ENCODE measurements at regions not wholly inside any gene's neighbourhood (a gene's known extent, or its start where the extent isn't known, plus 50 kb on each side); places are given as distances from the start of the nearest gene placed in this dataset.

DNA sequence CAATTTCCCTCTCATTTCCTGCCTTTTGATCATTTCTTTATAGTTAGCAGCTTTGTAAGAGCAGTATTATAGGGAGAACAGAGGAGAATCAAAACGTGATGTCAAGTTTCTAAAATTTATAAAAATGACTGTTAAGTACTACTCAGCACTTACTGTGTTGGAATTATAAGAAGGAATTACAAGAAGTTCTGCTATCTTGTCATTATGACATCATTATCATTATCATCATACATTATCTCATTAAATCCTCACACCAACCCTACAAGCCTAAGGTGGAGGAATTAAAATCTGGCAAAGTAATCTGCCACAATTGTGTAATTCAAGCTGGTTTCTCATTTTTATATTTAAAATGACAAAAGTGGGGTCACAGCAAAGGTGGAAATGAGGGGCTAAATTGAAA is 316.2 kb upstream of the CD180 start:
- no peak for DNase-seq (ENCODE audit: low read depth in 1 of 2, low spot score in 2 of 2)
- H3K27me3 ChIP-seq (replicated peaks) = no peaks in the 10 kb centered on the region
- H3K27ac ChIP-seq = no peak overlapping the region
- H3K4me1 ChIP-seq (replicated peaks) = no peaks in the 10 kb centered on the region
- H3K4me3 ChIP-seq = no peak overlapping the region
- H3K9me3 ChIP-seq (replicated peaks) = no peaks in the 10 kb centered on the region
- no peaks in the 10 kb centered on the region for H3K36me3 ChIP-seq

DNA sequence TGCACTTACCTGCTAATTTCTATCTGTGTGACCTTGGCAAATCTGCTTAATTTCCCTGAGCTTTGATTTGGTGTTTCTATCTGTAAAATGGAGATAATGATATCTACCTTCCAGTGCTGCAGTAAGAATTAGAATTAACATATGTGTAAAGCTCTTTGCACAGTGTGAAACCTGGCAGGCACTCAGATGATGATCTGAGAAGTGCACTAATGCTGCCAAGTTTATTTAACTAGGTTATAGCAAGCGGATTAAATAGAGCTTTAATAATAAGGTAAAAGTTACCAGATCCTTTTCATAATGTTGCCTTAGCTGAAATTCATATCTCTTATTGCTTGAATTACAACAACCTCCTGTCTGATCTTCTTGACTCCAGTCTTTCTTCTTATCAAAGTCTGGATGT is 315.3 kb upstream of the CD180 start:
- Histone ChIP-seq H3K36me3 (no peaks in the 10 kb centered on the region), H3K4me3 (no peak overlapping the region), H3K27ac (no peak overlapping the region), H3K9me3 (replicated peaks) (no peaks in the 10 kb centered on the region), H3K27me3 (replicated peaks) (no peaks in the 10 kb centered on the region), H3K4me1 (replicated peaks) (no peaks in the 10 kb centered on the region)
- no peak for DNase-seq (ENCODE audit: low read depth in 1 of 2, low spot score in 2 of 2)

- Histone ChIP-seq H3K27ac (no peak overlapping the region), H3K4me1 (replicated peaks) (no peaks in the 10 kb centered on the region), H3K4me3 (no peak overlapping the region), H3K36me3 (no peaks in the 10 kb centered on the region), H3K27me3 (replicated peaks) (no peaks in the 10 kb centered on the region), H3K9me3 (replicated peaks) (no peaks in the 10 kb centered on the region)
- DNase-seq (ENCODE audit: low read depth in 1 of 2, low spot score in 2 of 2) = no peak
These were observed 313.6 kb upstream of the CD180 start for GRCh38 chr5:67510204-67510603.

DNA sequence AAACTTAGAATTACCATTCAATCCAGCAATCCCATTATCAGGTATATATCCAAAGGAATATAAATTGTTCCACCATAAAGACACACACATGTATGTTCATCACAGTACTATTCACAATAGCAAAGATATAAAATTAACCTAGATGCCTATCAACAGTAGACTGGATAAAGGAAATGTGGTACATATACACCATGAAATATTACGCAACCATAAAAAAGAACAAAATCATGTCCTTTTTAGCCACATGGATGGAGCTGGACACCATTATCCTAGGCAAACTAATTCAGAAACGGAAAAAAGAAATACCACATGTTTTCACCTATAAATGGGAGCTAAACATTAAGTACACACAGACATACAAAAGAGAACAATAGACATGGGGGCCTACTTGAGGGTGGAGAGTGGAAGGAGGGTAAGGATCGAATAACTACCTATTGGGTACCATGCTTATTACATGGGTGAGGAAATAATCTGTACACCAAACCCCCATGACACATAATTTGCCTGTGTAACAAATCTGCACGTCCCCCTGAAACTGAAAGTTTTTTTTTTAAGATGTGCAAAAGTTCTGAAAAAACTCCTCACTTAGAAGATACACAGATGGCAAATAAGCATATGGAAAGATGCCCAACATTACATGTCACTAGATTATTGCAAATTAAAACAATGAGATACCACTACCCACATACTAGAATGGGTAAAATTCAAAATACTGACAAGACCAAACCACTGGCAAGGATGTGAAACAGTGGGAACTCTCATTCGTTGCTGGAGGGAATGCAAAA is 313.0 kb upstream of the CD180 start:
- no peaks in the 10 kb centered on the region for H3K4me1 ChIP-seq (replicated peaks)
- no peak overlapping the region for H3K4me3 ChIP-seq
- DNase-seq (ENCODE audit: low read depth in 1 of 2, low spot score in 2 of 2) = no peak
- H3K9me3 ChIP-seq (replicated peaks) = no peaks in the 10 kb centered on the region
- no peaks in the 10 kb centered on the region for H3K27me3 ChIP-seq (replicated peaks)
- H3K36me3 ChIP-seq = no peaks in the 10 kb centered on the region
- no peak overlapping the region for H3K27ac ChIP-seq

DNA sequence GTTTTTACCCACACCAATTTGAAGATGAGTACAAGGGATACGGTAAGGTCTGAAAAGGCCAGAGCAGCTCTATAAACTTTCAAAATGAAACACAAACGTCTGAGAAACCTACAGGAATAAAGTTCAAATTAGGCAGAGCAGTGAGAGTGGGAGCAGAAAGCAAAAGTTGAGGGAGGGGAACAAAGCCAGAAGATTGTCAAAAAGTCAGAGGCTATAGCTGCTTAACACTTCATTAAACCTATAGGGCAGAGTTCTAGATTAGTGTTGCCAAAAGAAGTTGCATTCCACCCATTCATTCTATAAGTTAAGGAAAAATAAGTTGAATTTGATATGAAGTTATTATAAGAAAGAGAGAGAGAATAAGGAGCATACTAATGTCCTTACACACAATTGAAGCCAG is 309.6 kb upstream of the CD180 start:
- DNase-seq (ENCODE audit: low read depth in 1 of 2, low spot score in 2 of 2) = no peak
- H3K27me3 ChIP-seq (replicated peaks) = no peaks in the 10 kb centered on the region
- H3K36me3 ChIP-seq = no peaks in the 10 kb centered on the region
- H3K9me3 ChIP-seq (replicated peaks) = no peaks in the 10 kb centered on the region
- H3K4me3 ChIP-seq = no peak overlapping the region
- no peaks in the 10 kb centered on the region for H3K4me1 ChIP-seq (replicated peaks)
- H3K27ac ChIP-seq = no peak overlapping the region

DNA sequence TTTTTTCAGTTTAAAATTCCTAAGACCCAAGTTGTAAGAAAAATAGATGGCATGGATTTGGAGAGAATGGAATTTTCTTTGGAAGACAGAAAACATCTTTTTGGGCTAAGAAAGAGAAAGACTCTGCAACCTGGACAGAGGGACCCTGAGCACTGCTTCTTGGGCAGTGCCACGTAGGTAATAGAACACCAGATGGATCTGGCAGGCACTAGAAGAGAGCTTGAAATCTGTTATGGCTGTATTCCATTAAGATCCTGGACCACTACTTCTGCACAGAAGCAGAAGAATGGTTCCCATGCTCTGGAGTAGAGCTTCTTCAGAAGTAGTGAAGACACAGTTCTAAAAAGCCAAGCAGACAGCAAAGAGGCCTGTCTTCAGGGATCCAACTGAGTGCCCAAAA is 306.4 kb upstream of the CD180 start:
- Histone ChIP-seq H3K27me3 (replicated peaks) (no peaks in the 10 kb centered on the region), H3K27ac (no peak overlapping the region)

DNA sequence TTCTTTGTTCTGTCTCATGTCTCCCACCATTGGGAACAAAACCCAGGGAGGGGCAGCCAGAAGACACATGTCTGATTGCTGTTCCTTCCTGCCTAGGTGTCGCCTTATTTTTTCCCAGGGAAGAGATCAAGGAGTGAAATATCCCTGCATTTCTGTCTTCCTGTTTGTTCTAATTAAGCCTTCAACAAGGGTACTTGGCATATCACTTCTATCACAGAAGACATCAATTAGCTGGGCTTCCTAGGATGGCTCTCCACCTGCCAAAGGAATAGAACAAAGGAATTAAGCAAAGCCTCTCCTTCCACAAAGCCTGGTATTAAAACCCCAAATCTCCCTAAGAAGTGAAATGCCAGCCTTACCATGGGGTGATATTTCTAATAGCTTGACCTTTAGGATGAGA is 299.5 kb upstream of the CD180 start:
- no peaks in the 10 kb centered on the region for H3K4me1 ChIP-seq (replicated peaks)
- no peaks in the 10 kb centered on the region for H3K9me3 ChIP-seq (replicated peaks)
- H3K27ac ChIP-seq = no peak overlapping the region
- H3K4me3 ChIP-seq = no peak overlapping the region
- no peak for DNase-seq (ENCODE audit: low read depth in 1 of 2, low spot score in 2 of 2)
- no peaks in the 10 kb centered on the region for H3K27me3 ChIP-seq (replicated peaks)
- H3K36me3 ChIP-seq = no peaks in the 10 kb centered on the region

More for the DNA sequence above, 306.4 kb upstream of the CD180 start:
- Histone ChIP-seq H3K4me3 (no peak overlapping the region), H3K36me3 (no peaks in the 10 kb centered on the region), H3K9me3 (replicated peaks) (no peaks in the 10 kb centered on the region), H3K4me1 (replicated peaks) (no peaks in the 10 kb centered on the region)
- DNase-seq (ENCODE audit: low read depth in 1 of 2, low spot score in 2 of 2) = no peak

GRCh38 chr5:67495072-67495471 is 298.5 kb upstream of the CD180 start:
- Histone ChIP-seq H3K27ac (no peak overlapping the region), H3K27me3 (replicated peaks) (no peaks in the 10 kb centered on the region), H3K36me3 (no peaks in the 10 kb centered on the region), H3K4me1 (replicated peaks) (no peaks in the 10 kb centered on the region), H3K4me3 (no peak overlapping the region), H3K9me3 (replicated peaks) (no peaks in the 10 kb centered on the region)
- DNase-seq (ENCODE audit: low read depth in 1 of 2, low spot score in 2 of 2) = no peak

- Histone ChIP-seq H3K9me3 (replicated peaks) (no peaks in the 10 kb centered on the region), H3K4me3 (no peak overlapping the region), H3K27me3 (replicated peaks) (no peaks in the 10 kb centered on the region), H3K4me1 (replicated peaks) (no peaks in the 10 kb centered on the region), H3K36me3 (no peaks in the 10 kb centered on the region), H3K27ac (no peak overlapping the region)
- DNase-seq (ENCODE audit: low read depth in 1 of 2, low spot score in 2 of 2) = no peak
These were observed 297.7 kb upstream of the CD180 start for GRCh38 chr5:67494186-67494855.

DNA sequence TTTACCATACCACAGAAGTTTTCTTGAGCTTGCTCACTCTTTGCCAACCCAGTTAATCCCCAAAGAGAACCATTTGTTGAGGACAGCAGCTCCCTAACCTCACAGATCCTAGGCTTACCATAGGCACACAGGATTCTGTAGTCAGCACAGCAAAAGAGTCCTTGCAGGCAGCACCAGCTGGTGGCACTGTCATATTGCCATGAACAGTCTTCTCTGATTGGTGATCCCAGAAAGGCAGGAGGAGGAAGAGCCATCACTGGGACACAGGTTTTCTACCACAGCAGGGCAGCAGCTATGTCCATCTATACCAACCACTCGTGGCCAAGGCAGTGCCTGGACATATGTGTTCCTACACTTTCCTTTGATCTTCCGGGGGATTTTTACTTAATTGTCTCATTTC is 297.1 kb upstream of the CD180 start:
- Histone ChIP-seq H3K27ac (no peak overlapping the region), H3K36me3 (no peaks in the 10 kb centered on the region), H3K4me3 (no peak overlapping the region), H3K9me3 (replicated peaks) (no peaks in the 10 kb centered on the region), H3K27me3 (replicated peaks) (no peaks in the 10 kb centered on the region), H3K4me1 (replicated peaks) (no peaks in the 10 kb centered on the region)
- no peak for DNase-seq (ENCODE audit: low read depth in 1 of 2, low spot score in 2 of 2)

- DNase-seq (ENCODE audit: low read depth in 1 of 2, low spot score in 2 of 2) = no peak
- Histone ChIP-seq H3K4me3 (no peak overlapping the region), H3K36me3 (no peaks in the 10 kb centered on the region), H3K27me3 (replicated peaks) (no peaks in the 10 kb centered on the region), H3K4me1 (replicated peaks) (no peaks in the 10 kb centered on the region), H3K27ac (no peak overlapping the region), H3K9me3 (replicated peaks) (no peaks in the 10 kb centered on the region)
These were observed 294.1 kb upstream of the CD180 start for GRCh38 chr5:67490543-67491321.

DNA sequence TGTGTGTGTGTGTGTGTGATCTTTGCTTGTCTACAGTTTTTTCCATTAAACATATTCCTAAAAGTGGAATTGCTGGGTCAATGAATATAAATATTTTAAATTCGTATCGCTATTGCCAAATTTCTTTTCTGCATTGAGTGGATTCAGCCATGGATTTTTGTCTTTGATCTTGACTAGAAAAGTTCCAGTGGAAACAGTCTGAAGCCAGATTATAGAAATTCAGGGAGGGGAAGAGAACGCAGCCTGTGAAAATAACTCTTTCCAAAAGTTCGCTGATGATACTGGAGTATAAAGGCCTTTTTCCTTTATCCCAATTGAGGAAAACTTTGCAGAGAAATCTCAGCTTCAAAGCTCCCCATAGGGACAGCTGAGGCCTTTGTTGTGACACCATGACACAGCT is 292.3 kb upstream of the CD180 start:
- Histone ChIP-seq H3K27me3 (replicated peaks) (no peaks in the 10 kb centered on the region), H3K4me1 (replicated peaks) (no peaks in the 10 kb centered on the region), H3K9me3 (replicated peaks) (no peaks in the 10 kb centered on the region), H3K4me3 (no peak overlapping the region), H3K27ac (no peak overlapping the region), H3K36me3 (no peaks in the 10 kb centered on the region)
- DNase-seq (ENCODE audit: low read depth in 1 of 2, low spot score in 2 of 2) = no peak

- no peak overlapping the region for H3K4me3 ChIP-seq
- H3K36me3 ChIP-seq = no peaks in the 10 kb centered on the region
- H3K9me3 ChIP-seq (replicated peaks) = no peaks in the 10 kb centered on the region
- no peak for DNase-seq (ENCODE audit: low read depth in 1 of 2, low spot score in 2 of 2)
- H3K27me3 ChIP-seq (replicated peaks) = no peaks in the 10 kb centered on the region
- H3K27ac ChIP-seq = no peak overlapping the region
- H3K4me1 ChIP-seq (replicated peaks) = no peaks in the 10 kb centered on the region
These were observed 291.3 kb upstream of the CD180 start for GRCh38 chr5:67487862-67488261.

DNA sequence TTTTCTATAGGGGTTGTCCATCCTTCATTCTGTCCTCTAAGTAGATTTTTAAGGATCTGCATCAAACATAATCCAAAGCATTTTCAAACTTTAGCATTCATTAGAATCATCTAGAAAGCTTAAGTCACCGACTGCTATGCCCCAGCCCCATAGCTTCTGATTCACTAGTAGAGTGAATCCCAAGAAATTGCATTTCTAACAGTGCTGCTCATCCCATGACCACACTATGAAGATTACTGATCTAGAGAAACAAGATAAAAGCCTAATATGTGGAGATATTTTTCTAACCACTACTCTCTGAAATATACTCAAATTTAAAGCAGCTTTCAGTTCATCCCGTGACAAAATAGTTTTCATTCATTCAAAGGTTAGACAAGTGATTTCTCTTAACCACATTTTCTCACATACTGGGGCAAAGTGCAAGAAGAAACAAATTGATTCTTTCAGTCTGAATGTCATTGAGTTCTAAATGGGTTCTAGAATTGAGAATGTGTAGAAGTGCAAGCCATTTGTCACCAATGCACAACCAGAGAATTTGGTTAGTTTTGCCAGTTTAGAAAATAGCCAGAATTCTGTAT is 286.9 kb upstream of the CD180 start:
- no peak overlapping the region for H3K4me3 ChIP-seq
- DNase-seq (ENCODE audit: low read depth in 1 of 2, low spot score in 2 of 2) = no peak
- no peaks in the 10 kb centered on the region for H3K9me3 ChIP-seq (replicated peaks)
- no peak overlapping the region for H3K27ac ChIP-seq
- no peaks in the 10 kb centered on the region for H3K27me3 ChIP-seq (replicated peaks)
- no peaks in the 10 kb centered on the region for H3K4me1 ChIP-seq (replicated peaks)
- H3K36me3 ChIP-seq = no peaks in the 10 kb centered on the region

Data from SJSA1 (cell line).